ENCODE measurements at regions not wholly inside any gene's neighbourhood (a gene's known extent, or its start where the extent isn't known, plus 50 kb on each side); places are given as distances from the start of the nearest gene placed in this dataset.

GRCh38 chr7:42429339-42429738, 192.3 kb upstream of the GLI3 start:
- DNase-seq, result no peak

GRCh38 chr7:42426163-42426562, 189.2 kb upstream of the GLI3 start:
- no peak for DNase-seq

- no peak for DNase-seq
Measured at GRCh38 chr7:42414941-42415505, 178.0 kb upstream of the GLI3 start.

GRCh38 chr7:42414028-42414427, 177.0 kb upstream of the GLI3 start:
- DNase-seq, result no peak

GRCh38 chr7:42409296-42409695, 172.3 kb upstream of the GLI3 start:
- no peak for DNase-seq

GRCh38 chr7:42407833-42408232, 170.8 kb upstream of the GLI3 start:
- no peak for DNase-seq

- no peak for DNase-seq
Measured at GRCh38 chr7:42407021-42407710, 170.2 kb upstream of the GLI3 start.

GRCh38 chr7:42406358-42406757, 169.3 kb upstream of the GLI3 start:
- DNase-seq, result no peak

GRCh38 chr7:42405782-42406181, 168.8 kb upstream of the GLI3 start:
- DNase-seq, result no peak

GRCh38 chr7:42403831-42404230, 166.8 kb upstream of the GLI3 start:
- DNase-seq, result no peak

GRCh38 chr7:42400961-42401360, 164.0 kb upstream of the GLI3 start:
- no peak for DNase-seq

GRCh38 chr7:42400211-42400772, 163.3 kb upstream of the GLI3 start:
- no peak for DNase-seq

GRCh38 chr7:42395607-42396006, 158.6 kb upstream of the GLI3 start:
- DNase-seq, result no peak

GRCh38 chr7:42392826-42393225, 155.8 kb upstream of the GLI3 start:
- no peak for DNase-seq

GRCh38 chr7:42389697-42390096, 152.7 kb upstream of the GLI3 start:
- DNase-seq, result no peak

GRCh38 chr7:42385912-42386311, 148.9 kb upstream of the GLI3 start:
- no peak for DNase-seq

GRCh38 chr7:42381161-42381560, 144.2 kb upstream of the GLI3 start:
- no peak for DNase-seq

- no peak for DNase-seq
Measured at GRCh38 chr7:42380401-42380800, 143.4 kb upstream of the GLI3 start.

- DNase-seq, result no peak
Measured at GRCh38 chr7:42378149-42378548, 141.1 kb upstream of the GLI3 start.

GRCh38 chr7:42373285-42373684, 136.3 kb upstream of the GLI3 start:
- DNase-seq, result no peak

GRCh38 chr7:42372479-42372878, 135.5 kb upstream of the GLI3 start:
- DNase-seq, result no peak

- DNase-seq, result no peak
Measured at GRCh38 chr7:42359946-42360345, 122.9 kb upstream of the GLI3 start.

- DNase-seq, result no peak
Measured at GRCh38 chr7:42351316-42351935, 114.4 kb upstream of the GLI3 start.

GRCh38 chr7:42350801-42351200, 113.8 kb upstream of the GLI3 start:
- no peak for DNase-seq
